Heart left ventricle (tissue), 13 donors: ENCODE measurements at regions not wholly inside any gene's neighbourhood (a gene's known extent, or its start where the extent isn't known, plus 50 kb on each side); places are given as distances from the start of the nearest gene placed in this dataset.

ENCODE experiments used
- POLR2A ChIP-seq, 2 donors: fragments of 450-650 bp; IDR thresholded peaks; one replicate each; pipeline ENCODE4 v1.6.1; 2017; ENCODE audit warnings: antibody characterized with exemption in 2 of 2, mild to moderate bottlenecking in 2 of 2, moderate library complexity in 2 of 2
- TF ChIP-seq, protein P1 (sequence below), 12 donors: fragments of 200-600 bp; sonication (generic) in 4 of 12; IDR thresholded peaks; one replicate each; pipeline versions ENCODE4 v1.5.0 to v1.8.0; 2018 to 2022; ENCODE audit warnings: antibody characterized with exemption in 12 of 12, mild to moderate bottlenecking in 5 of 12
- donor health status: ischemic (EF 13 %, LVEDD 7.1; RV severe dilation, severe dysfunction).
- donor health status: DM: no; HTN: yes; CAD: no.
- donor health status: DM: no; HTN: no; CAD: no.
- donor health status: ischemic (EF 25% LVEDD 6.9; RV normal size, moderate dysfunction).
- donor health status: ischemic (EF 25% LVEDD 5.7; RV mildly dilated, moderate dysfunction).
- donor health status: ischemic (EF 35%, LVEDD 5.7; RV mildly dilated, moderate dysfunction).
- donor health status: nonischemic (EF 11% LVEDD 7.7; RV severe dilation, severe dysfunction).
- donor health status: DM: yes; HTN: yes; CAD: no.
- donor health status: PGD.
- donor health status: ischemic (EF 29% LVEDD 5.4; RV normal size, mild dysfunction).
- donor health status: nonischemic (EF 23%, LVEDD 6.1; RV moderate dilation, normal function).

DNA sequence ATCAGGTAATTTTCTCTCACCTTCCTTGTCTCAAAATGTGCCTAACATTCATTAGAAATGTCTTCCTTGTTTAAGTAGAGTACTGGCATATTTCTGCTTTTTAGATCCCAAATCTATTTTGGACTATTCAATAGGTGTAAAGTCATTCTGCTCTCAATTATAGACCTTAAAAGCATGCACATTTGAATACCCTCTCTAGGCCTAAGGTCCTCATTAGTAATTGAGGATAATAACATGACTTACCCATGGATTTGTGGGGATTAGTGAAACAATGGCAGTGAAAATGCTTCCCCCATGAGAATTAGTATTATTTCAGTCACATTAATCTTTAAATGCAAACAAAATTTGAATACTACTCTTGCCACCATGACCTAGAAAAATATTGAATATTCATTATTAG is 1073.0 kb upstream of the CELF2 start:
- no peak for TF ChIP-seq POLR2A (IDR thresholded peaks at IDR 0.05)
- TF ChIP-seq, protein P1, sequence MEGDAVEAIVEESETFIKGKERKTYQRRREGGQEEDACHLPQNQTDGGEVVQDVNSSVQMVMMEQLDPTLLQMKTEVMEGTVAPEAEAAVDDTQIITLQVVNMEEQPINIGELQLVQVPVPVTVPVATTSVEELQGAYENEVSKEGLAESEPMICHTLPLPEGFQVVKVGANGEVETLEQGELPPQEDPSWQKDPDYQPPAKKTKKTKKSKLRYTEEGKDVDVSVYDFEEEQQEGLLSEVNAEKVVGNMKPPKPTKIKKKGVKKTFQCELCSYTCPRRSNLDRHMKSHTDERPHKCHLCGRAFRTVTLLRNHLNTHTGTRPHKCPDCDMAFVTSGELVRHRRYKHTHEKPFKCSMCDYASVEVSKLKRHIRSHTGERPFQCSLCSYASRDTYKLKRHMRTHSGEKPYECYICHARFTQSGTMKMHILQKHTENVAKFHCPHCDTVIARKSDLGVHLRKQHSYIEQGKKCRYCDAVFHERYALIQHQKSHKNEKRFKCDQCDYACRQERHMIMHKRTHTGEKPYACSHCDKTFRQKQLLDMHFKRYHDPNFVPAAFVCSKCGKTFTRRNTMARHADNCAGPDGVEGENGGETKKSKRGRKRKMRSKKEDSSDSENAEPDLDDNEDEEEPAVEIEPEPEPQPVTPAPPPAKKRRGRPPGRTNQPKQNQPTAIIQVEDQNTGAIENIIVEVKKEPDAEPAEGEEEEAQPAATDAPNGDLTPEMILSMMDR (IDR thresholded peaks at IDR 0.05), result no peak
